HG03064 (cell line): ENCODE measurements at regions not wholly inside any gene's neighbourhood (a gene's known extent, or its start where the extent isn't known, plus 50 kb on each side); places are given as distances from the start of the nearest gene placed in this dataset.

Experiments
- ATAC-seq: cut with Tn5 transposase; IDR thresholded peaks from one replicate; pipeline ENCODE4 v1.9.1; 2021; ENCODE audit warnings: low read depth; ENCODE audit not compliant: unreplicated experiment

GRCh38 chr1:5812295-5812694 lies 179.9 kb downstream of the NPHP4 start:
- ATAC-seq, result no peak

GRCh38 chr1:5811419-5811818 lies 180.8 kb downstream of the NPHP4 start:
- no peak for ATAC-seq

DNA sequence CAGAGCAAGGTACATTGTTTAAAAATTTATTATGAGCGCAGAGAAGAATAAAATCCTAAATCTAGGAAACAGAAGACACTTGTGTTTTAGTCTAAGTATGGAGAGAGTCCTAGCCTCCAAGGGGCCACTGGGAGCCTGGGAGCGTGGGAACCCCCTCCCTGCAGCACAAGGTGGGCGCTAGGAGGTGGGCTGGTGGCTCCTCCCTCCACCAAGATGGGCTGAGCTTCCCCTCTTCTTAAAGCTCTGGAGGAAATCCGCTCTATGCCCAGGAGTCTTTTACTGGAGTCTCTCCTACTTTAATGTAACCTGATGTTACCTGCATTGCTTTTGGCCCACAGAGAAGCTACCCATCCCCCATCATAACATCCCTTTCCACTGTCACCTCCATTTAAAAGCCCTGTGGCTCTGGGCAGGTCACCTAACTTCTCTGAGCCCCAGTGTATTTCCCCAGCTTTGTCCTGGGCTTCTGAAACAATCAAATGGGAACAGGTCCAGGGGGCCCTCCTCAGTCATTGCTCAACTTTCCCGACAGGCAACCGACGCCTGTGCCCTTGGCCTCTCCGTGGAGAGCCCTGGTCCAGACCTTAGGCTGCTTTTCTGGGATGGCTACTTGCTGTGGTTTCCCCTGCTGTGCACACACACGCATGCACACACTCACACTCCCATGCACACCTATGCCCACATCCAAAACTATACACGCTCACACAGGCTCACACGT lies 181.5 kb downstream of the NPHP4 start:
- ATAC-seq, result no peak

DNA sequence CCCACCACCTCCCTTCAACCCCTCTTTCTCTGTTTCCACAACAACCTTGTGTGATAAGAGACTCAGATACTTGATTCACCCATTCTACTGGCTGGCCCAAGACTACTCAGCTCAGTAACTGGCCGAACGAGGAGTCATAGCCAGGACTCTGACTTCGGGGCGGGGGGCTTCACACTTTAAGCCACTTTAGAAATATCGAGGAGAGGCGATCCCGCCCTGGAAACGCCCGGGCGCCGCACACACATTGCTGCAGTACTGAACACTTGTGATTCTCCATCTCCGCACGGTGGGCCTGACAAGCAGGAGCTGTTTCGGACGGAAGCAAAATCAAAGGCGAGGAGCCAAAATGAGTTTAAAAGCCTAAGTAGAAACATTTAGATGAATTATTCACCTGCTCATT lies 182.1 kb downstream of the NPHP4 start:
- ATAC-seq, result no peak

- ATAC-seq, result no peak
These were observed 182.9 kb downstream of the NPHP4 start for GRCh38 chr1:5809207-5809788.

GRCh38 chr1:5803851-5804250 lies 188.4 kb downstream of the NPHP4 start:
- no peak for ATAC-seq

- ATAC-seq, result no peak
These were observed 189.6 kb downstream of the NPHP4 start for GRCh38 chr1:5802606-5803005.

DNA sequence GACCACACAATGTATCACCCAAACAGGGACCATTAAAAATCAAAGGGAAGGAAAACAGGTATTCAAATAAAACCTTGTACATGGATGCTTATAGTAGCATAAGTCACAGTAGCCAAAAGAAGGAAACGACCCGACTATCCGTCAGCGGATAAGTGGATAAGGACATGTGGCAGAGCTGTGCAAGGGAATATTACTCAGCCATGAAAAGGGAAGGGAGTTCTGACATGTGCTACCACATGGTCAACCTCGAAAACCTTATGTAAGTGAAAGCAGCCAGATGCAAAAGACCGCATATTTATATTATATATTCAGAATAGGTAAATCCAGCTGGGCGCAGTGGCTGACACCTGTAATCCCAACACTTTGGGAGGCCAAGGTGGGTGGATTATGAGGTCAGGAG lies 193.3 kb downstream of the NPHP4 start:
- ATAC-seq, result no peak

DNA sequence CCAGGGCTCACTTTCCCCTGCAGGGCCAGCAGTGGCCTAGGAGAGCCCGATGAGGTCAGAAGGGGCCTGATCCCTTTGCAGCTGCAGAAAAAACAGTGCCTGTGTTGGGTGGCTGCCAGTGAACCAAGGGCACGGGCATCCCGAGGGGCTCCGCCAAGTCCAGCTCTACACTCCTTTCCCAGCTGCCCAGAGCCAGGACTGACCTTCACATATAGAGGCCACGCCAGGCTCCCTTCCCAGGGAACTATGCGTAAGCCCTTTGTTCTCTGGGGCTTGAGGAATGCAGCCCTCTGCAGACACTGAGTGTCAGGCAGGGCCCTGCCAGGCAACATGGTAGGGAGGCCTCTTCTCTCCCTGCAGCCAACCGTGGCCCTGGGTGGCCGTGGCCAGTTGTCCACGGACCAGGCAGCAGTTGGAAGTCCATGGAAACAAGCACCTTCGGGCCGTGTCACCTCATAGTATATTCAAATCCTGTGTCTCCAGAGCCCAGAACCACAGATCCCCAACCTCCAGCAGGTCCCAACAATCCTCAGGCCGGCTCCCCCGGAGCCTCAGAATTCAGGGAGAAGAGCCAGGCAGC lies 194.0 kb downstream of the NPHP4 start:
- ATAC-seq, result no peak

DNA sequence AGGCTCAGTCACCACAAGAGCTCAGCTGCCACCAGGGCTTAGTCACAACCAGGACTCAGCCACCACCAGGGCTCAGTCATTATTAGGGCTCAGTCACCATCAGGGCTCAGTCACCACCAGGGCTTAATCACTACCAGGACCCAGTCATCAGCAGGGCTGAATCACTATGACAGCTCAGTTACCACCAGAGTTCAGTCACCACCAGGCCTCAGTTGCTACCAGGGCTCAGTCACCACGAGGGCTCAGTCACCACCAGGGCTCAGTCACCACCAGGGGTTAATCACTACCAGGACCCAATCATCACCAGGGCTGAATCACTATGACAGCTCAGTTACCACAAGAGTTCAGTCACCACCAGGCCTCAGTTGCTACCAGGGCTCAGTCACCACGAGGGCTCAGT lies 196.2 kb downstream of the NPHP4 start:
- ATAC-seq, result no peak

DNA sequence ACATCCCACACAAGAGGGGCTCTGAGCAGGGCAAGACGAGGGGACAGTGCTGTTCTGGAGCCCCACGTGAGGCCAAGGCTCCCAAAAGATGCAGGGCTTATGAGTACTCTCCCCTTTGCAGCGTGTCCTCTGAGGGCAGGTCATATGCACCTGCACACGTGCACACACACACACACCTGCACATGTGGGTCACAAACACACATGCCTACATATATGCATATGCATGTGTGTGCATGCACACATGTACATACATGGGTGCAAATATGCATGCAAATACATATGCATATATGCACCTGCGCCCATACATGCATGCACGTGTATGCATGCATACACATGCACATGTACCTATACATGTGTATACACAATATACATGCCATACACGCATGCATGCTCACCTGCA lies 197.9 kb downstream of the NPHP4 start:
- ATAC-seq, result no peak

GRCh38 chr1:5793516-5793915 lies 198.7 kb downstream of the NPHP4 start:
- no peak for ATAC-seq

DNA sequence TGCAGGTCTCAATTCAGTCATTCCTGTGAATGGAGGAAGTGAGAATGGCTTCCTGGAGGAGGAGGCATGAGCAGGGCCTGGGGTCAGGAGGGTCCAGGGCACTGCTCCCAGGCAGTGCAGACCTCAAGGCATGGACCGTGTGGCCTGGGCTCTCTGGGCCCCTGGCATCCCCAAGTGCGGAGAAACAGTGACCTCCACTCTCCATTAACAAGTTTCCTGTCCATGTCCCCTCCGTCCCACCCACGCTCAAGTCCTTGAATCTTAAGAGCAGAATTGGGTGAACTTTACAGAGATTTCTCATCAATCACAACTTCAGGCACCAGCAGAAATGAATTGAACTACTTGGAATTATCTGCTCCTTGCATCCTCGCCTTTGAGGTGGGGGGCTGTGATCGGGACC lies 211.1 kb downstream of the NPHP4 start:
- no peak for ATAC-seq

DNA sequence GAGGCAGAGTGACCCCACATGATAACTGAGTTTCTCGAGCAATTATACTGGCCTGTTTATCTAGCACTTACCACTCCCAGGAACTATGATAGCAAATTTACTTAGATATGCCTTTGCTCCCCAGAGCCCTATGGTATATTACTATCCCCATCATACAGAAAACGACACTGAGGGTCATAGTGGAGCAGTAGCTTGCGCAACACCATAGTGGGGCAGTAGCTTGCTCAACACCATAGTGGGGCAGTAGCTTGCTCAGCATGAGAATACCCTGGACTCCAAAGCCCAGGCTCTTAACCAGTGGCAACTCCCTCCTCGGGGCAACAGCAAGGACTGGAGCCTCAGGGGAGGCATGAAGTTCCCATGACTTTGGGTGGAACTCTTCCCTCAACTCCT lies 211.9 kb downstream of the NPHP4 start:
- ATAC-seq, result no peak

DNA sequence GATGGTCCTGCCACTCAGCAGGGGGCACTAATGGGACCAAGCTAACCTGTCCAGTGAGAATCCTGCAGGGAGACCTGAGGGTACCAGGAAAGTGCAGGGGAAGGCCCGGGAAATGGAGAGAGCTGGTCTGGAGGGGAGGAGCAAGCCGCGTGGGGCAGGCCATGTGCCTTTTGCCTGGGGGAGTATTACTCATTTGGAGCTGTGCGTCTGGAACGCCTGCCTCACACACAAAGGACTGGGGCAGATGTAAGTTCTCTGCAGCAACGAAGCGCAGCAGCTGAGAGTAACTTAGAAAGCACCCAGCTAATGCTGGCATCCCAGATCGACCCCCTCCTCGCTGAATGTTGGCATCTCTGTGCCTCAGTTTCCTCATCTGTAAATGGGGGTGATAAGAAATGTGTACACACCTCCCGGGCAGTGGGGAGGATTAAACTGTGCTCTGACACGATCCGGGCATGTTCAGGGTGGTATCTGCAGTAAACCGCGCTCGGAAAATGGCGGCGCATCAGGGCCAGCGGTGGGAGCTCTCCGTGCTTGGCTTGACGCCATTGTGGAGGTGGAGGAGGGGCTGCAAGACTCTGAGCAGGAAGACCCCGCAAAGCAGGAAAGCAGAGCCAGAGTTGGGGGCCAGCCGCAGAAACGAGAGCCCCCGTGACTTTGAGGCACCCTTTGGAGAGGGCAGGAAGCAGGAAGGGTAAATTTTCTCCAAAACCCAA lies 212.5 kb downstream of the NPHP4 start:
- ATAC-seq, result no peak

- ATAC-seq, result no peak
These were observed 216.1 kb downstream of the NPHP4 start for GRCh38 chr1:5776035-5776550.

DNA sequence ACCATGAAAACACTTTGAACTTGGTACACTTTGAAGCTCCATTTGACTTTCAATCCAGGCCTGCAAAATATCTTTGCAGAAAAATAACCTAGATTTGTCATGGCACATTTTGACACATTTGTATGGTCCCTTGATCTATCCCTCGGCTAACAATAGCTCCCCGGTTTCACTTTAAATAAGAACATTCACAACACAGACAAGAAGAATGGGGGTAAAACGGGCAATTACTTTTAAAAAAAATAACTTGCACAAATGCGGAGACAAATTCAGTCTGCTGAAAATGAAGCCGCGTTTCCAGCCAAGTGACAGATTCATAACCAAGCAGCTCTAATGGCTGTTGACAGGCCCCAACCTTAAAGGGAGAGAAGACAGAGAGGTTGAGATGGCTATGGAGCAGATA lies 218.2 kb downstream of the NPHP4 start:
- ATAC-seq, result no peak

- ATAC-seq, result no peak
These were observed 220.4 kb downstream of the NPHP4 start for GRCh38 chr1:5771788-5772187.

- no peak for ATAC-seq
These were observed 221.1 kb downstream of the NPHP4 start for GRCh38 chr1:5770981-5771765.

- no peak for ATAC-seq
These were observed 222.5 kb downstream of the NPHP4 start for GRCh38 chr1:5769760-5770159.

GRCh38 chr1:5769146-5769545 lies 223.1 kb downstream of the NPHP4 start:
- ATAC-seq, result no peak
